ENCODE measurements at regions not wholly inside any gene's neighbourhood (a gene's known extent, or its start where the extent isn't known, plus 50 kb on each side); places are given as distances from the start of the nearest gene placed in this dataset.

DNA sequence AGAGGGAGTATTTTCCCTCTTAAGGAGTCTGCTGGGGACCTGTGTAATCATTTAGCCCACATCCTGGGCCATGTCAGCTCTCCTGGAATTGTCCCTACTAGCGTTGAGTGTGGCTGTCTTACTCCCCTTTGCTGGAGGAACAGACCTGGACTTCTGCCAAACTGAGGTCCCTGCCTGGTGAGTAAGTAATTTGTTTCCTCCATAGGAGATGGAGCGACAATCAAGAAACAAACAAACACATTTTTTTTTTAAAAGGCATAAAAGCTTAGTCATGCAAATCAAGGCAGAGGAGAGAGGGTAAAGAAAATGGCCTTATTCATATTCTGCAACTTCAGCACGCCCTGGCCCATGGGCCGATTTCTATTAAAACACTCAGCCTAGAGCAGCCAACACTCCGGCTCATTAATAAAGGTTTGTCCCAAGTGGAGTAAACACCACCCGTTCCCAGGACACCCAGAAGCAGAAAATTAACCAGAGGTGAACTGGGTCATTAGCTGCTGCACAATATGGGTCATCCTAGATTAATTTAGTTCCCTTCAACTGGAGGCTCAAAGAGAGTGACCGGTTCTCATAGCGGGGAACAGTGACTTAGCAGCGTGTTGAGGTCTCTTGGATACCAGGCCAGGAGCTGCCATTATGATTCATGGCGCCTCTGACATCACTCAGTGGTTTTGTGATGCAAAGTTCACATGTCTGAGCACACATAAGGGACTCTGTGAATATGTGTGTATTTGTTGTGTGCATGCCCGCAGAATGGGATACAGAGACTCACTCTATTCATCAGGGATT, 165.0 kb upstream of the SULF2 start:
- H3K36me3 ChIP-seq, result no peaks in the 10 kb centered on the region

DNA sequence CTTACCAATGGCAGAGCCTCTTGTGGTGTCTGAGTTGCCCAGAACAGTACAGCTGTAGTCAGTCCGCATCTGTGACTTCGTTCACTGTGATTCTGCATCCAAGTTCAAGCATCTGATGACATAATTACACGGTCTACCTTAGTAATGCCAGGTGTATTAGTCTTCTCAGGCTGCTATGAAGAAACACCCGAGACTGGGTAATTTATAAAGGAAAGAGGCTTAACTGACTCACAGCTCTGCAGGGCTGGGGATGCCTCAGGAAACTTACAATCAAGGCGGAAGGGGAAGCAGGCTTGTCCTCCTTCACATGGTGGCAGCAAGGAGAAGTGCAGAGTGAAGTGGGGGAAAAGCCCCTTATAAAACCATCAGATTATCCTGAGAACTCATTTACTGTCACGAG, 163.9 kb upstream of the SULF2 start:
- Histone ChIP-seq H3K9me3 (ENCODE audit: severe bottlenecking) (no peaks in the 10 kb centered on the region), H3K27me3 (ENCODE audit: insufficient read depth, low read depth, severe bottlenecking) (no peaks in the 10 kb centered on the region), H3K4me3 (ENCODE audit: low read depth, low read length) (no peak overlapping the region), H3K27ac (no peak overlapping the region), H3K36me3 (no peaks in the 10 kb centered on the region)
- no peak for DNase-seq
- TF ChIP-seq, protein P1, sequence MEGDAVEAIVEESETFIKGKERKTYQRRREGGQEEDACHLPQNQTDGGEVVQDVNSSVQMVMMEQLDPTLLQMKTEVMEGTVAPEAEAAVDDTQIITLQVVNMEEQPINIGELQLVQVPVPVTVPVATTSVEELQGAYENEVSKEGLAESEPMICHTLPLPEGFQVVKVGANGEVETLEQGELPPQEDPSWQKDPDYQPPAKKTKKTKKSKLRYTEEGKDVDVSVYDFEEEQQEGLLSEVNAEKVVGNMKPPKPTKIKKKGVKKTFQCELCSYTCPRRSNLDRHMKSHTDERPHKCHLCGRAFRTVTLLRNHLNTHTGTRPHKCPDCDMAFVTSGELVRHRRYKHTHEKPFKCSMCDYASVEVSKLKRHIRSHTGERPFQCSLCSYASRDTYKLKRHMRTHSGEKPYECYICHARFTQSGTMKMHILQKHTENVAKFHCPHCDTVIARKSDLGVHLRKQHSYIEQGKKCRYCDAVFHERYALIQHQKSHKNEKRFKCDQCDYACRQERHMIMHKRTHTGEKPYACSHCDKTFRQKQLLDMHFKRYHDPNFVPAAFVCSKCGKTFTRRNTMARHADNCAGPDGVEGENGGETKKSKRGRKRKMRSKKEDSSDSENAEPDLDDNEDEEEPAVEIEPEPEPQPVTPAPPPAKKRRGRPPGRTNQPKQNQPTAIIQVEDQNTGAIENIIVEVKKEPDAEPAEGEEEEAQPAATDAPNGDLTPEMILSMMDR (IDR thresholded peaks at IDR 0.05; ENCODE audit: low read depth, low read length), result no peak

More for the DNA sequence above, 165.0 kb upstream of the SULF2 start:
- DNase-seq, result no peak
- H3K27ac ChIP-seq, result no peak overlapping the region
- no peak overlapping the region for H3K4me3 ChIP-seq (ENCODE audit: low read depth, low read length)
- H3K27me3 ChIP-seq (ENCODE audit: insufficient read depth, low read depth, severe bottlenecking), result no peaks in the 10 kb centered on the region
- TF ChIP-seq, protein P1 (IDR thresholded peaks at IDR 0.05; ENCODE audit: low read depth, low read length), result no peak
- H3K9me3 ChIP-seq (ENCODE audit: severe bottlenecking), result no peaks in the 10 kb centered on the region

DNA sequence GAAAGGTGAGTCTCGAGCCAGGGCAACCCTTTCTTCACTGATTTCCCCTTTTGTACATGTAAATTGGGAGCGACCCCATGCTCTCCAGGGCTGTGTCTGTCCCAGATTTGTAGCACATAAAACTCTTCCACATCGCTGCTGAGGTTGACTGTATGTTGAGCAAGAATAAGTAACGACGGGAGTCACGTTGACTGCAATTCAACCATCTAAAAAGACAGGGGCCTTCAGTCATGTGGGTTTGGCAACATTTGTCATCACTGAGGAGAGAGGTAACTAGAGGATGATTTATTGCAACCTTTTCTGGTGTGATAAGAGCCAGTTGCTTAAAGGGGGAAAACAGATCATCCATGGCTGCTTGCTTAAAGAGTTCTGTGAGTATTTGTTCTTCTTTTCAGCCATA, 159.4 kb upstream of the SULF2 start:
- no peak for DNase-seq
- no peaks in the 10 kb centered on the region for H3K27me3 ChIP-seq (ENCODE audit: insufficient read depth, low read depth, severe bottlenecking)
- no peak overlapping the region for H3K4me3 ChIP-seq (ENCODE audit: low read depth, low read length)
- H3K9me3 ChIP-seq (ENCODE audit: severe bottlenecking), result no peaks in the 10 kb centered on the region
- H3K36me3 ChIP-seq, result no peaks in the 10 kb centered on the region
- H3K27ac ChIP-seq, result no peak overlapping the region
- TF ChIP-seq, protein P1 (IDR thresholded peaks at IDR 0.05; ENCODE audit: low read depth, low read length), result no peak

DNA sequence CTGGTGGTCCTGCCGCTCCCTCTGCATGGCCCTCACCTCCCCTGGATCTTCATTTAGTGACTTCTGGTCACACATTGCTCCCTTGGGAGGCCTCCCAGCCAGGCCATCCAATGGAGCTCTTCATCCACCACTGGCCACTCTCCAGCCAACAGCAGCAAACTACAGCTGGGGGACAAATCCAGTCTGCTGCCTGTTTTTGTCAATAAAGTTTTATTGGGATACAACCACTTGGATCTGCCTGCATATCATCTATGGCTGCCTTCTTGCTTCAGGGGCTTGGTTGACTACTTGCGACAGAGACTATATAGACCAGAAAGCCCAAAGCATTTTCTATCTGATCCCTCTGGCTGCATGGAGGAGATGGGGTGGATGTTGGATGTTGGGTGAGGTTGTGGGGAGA, 156.6 kb upstream of the SULF2 start:
- Histone ChIP-seq H3K9me3 (ENCODE audit: severe bottlenecking) (no peaks in the 10 kb centered on the region), H3K27ac (no peak overlapping the region), H3K27me3 (ENCODE audit: insufficient read depth, low read depth, severe bottlenecking) (no peaks in the 10 kb centered on the region), H3K36me3 (no peaks in the 10 kb centered on the region), H3K4me3 (ENCODE audit: low read depth, low read length) (no peak overlapping the region)
- TF ChIP-seq, protein P1 (IDR thresholded peaks at IDR 0.05; ENCODE audit: low read depth, low read length), result no peak
- DNase-seq, result no peak

DNA sequence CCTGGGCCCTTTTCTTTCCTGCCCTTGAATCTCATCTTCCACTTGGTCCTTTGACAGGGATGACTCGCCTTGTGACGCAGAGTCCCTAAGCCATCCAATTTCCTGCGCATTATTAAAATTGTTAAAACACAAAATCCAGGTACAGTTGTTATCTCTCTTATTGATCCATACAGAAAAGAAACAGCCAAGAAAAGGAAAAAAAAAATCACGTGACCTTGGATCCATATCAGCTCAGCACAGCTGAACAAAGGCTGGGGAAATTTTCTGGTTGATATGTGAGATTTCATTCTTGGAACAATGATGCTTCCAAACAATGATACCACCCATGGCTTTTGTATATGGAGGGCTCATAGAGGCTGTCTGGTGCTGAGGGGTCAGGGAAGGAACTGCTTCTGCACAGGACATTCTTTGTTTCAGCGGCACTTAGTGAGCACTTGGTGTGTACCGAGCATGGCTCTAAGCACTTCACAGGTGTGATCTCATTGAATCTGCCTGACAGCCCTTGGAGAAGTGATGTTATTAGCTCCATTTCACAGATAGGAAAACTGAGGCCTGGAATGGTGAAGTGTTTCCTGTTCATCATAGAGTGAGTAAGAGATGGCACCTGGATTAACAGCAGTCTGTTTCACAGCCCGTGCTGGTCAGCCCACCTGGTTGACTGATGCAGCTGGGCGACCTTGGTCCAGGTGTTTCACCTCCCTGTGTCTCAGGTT, 155.0 kb upstream of the SULF2 start:
- H3K27ac ChIP-seq, result no peak overlapping the region
- no peak for DNase-seq
- H3K4me3 ChIP-seq (ENCODE audit: low read depth, low read length), result no peak overlapping the region
- no peaks in the 10 kb centered on the region for H3K36me3 ChIP-seq
- TF ChIP-seq, protein P1 (IDR thresholded peaks at IDR 0.05; ENCODE audit: low read depth, low read length), result no peak
- no peaks in the 10 kb centered on the region for H3K9me3 ChIP-seq (ENCODE audit: severe bottlenecking)
- no peaks in the 10 kb centered on the region for H3K27me3 ChIP-seq (ENCODE audit: insufficient read depth, low read depth, severe bottlenecking)

Data from WERI-Rb-1 (cell line).